ENCODE measurements at regions not wholly inside any gene's neighbourhood (a gene's known extent, or its start where the extent isn't known, plus 50 kb on each side); places are given as distances from the start of the nearest gene placed in this dataset.

DNA sequence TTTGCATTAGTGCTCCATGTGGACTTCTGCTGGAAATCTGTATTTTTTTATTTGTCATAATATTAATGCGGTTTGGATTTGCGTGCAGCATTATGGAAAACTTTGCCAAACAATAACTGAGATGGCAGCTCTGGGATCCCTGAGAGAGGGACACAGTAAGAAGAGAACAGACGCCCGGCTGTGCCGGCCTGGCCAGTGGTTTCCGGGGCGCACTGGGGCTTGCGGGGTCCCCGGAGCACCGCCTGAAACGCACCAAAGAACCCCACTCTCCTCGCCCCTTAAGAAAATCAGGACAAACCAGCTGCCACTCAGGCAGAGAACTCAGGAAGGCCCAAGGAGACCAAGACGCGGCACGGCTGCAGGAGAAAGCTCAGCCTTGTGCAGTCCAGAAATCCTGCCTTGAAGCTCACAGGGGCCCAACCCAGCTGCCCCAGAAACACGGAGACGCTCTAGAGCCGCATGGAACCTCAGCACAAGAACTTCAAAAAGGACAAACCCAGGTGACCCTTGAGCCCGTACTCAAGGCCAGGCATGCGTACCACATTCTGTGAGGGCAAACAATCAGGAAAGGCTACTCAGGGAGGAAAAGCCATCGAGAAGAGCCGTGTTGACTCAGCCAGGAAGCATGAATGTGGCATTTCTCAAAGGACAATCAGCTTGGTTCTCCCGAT lies 226.5 kb upstream of the CDYL start:
- no peak for DNase-seq

- no peak for DNase-seq
Observed at GRCh38 chr6:4545893-4546292, 230.3 kb upstream of the CDYL start.

DNA sequence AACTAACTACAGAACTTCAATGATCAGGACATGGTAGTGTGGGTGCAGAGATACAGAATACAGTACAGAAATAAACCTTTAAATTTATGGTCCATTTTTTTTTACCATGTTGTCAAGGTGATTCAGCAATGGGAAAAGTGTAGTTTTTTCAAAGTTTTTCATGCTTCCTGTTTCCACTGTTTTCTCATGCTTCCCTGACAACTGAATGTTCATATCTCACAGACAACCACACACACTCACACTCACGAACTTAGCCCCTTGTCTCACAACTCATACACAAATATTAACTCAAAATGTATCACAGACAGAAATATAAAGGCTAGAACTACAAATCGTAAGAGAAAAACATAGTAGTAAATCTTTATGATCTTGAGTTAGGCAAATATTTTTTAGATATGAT lies 232.6 kb upstream of the CDYL start:
- DNase-seq, result no peak

DNA sequence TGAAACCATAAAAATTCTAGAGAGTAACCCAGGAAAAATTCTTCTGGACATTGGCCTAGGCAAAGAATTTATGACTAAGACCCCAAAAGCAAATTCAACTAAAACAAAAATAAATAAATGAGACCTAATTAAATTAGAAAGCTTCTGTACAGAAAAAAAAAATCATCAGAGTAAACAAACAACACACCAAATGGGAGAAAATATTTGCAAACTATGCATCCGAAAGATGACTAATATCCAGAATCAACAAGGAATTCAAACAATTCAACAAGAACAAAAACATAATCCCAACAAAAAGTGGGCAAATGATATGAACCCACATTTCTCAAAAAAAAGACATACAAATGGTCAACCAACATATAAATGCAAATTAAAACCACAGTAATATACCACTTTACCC lies 242.6 kb upstream of the CDYL start:
- DNase-seq, result no peak

DNA sequence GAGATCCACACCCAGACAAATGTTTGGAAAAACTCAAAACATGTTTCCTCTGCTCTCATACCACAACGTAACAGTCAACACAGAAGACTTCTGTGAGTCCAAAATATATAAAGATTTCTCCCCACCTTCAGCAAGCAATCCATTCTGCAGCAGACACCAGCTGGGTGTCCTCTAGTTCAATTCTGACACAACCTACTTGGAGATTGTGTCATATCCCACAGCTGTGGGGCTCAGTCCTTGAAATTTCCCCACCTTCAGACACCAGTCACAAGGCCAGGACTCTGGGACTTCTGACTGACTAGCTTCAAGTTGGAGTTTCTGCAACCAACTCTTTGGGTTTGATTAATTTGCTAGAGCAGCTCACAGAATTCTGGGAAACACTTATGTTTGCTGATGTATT lies 244.8 kb upstream of the CDYL start:
- DNase-seq, result no peak

GRCh38 chr6:4522453-4522852 lies 253.8 kb upstream of the CDYL start:
- no peak for DNase-seq

- no peak for DNase-seq
Observed at GRCh38 chr6:4521070-4521469, 255.1 kb upstream of the CDYL start.

- no peak for DNase-seq
Observed at GRCh38 chr6:4518506-4518905, 257.7 kb upstream of the CDYL start.

DNA sequence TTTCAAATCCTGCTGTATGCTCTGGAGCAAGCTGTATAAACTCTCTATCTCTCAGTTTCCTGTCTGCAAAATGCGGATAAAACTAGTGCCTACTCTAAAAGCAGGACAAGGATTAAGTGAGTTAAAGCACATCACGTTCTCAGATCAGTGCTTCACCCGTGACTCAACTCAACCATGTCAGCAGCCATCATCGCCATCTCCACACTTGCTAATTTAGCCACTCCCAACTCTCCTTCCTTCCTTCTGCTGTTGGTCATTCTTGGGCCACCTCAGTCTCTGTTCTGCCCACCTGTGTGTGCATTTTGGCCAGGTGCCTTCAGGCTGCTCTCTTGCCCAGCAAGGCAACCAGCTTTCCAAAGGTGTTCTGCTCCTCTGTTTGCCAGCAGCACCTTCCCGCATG lies 260.0 kb upstream of the CDYL start:
- no peak for DNase-seq

- no peak for DNase-seq
Observed at GRCh38 chr6:4513561-4513960, 262.6 kb upstream of the CDYL start.

DNA sequence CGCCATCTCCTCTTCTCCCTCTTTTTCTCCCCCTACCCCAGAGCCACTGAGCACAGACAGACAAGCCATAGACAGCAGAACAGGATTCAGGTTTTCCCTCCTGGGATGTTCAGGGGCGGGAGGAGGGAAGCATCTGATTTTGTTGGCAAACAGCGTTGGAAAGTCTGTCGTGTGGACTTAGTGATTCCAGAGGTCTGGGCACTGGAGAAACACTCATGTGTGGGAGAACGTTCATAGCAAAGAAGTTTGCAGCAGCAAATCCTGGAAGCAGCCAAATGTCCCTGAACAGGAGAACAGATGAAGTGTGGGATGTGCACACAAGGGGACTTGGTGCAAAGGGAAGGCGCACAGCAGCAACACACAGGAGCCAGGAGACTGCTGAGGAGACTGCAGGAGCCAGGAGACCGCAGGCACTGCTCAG lies 264.1 kb upstream of the CDYL start:
- DNase-seq, result no peak

GRCh38 chr6:4511641-4512020 lies 264.6 kb upstream of the CDYL start:
- DNase-seq, result no peak

GRCh38 chr6:4510906-4511640 lies 265.1 kb upstream of the CDYL start:
- DNase-seq, result no peak

DNA sequence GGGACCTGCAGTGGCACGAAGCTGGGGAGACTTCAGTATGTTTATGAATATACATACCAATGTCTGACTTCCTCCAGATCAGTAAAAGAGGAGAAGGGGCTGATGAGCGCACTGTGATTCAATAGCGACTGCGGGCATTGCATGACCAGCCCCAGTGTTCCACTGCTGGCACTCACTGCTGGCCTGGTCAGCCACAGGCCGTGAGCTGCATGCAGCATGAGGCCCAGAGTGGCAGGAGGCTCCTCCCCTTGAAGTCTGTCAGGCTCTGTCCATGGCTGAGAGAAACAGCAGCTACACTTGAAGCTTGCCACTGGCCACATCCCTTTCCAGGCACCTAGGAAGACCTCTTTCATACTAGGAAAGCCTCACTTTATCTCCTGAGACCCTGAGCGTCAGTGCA lies 265.9 kb upstream of the CDYL start:
- DNase-seq, result no peak

GRCh38 chr6:4509506-4509905 lies 266.7 kb upstream of the CDYL start:
- DNase-seq, result no peak

GRCh38 chr6:4506792-4507191 lies 269.4 kb upstream of the CDYL start:
- no peak for DNase-seq

GRCh38 chr6:4506223-4506622 lies 270.0 kb upstream of the CDYL start:
- no peak for DNase-seq

GRCh38 chr6:4504700-4505099 lies 271.5 kb upstream of the CDYL start:
- DNase-seq, result no peak

- no peak for DNase-seq
Observed at GRCh38 chr6:4503700-4504099, 272.5 kb upstream of the CDYL start.

DNA sequence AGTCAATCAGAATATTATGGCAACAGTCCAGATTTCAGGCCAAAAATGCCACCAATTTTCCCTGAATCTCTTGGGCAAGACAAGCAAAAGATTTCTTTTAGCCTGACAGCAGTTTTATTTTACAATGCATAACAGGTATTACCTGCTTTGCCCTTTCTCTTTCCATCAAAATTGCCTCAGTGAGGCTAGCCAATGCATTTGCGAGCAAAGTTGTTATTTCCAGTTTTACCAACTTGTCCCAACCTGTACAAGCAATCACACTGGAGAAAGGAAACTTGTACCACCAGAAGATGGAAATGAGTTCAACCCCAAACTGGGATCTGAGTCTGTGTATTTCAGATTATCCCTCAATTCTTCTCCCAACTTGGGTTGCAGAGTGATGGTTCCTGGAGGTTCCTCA lies 279.9 kb upstream of the CDYL start:
- no peak for DNase-seq

DNA sequence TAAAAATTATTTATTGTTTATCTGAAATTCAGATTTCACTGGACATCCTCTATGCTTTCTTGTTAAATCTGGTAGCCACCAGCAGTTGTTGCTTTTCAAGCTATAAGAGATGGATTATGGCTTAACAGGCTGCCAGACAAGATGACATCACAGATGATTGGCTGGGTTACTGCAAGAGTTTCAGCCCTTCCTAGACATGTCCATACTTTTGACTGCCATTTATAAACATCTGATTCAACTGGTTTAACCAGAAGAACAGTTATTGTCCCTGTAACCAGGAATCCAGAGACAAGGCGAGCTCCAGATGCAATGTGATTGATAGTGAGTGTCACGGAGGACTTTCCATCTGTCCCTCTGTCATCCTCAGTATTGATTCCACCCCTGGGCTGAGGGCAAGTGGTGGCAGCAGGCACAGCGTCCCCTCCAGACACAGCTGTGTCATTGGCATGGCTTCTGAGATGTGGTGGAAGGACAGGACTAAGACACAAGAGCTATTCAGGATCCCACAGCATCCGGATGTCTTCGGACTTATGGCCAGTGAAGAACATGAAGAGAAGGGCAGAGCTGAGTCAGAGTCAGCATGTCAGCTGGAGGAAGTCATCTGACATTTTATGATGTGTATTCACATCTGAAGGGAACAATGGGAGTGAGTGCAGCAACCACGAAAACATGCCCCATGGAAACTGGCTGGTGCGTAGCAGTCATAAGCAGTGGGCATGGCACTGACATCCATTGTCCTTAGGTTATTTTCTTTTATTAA lies 284.5 kb upstream of the CDYL start:
- no peak for DNase-seq

DNA sequence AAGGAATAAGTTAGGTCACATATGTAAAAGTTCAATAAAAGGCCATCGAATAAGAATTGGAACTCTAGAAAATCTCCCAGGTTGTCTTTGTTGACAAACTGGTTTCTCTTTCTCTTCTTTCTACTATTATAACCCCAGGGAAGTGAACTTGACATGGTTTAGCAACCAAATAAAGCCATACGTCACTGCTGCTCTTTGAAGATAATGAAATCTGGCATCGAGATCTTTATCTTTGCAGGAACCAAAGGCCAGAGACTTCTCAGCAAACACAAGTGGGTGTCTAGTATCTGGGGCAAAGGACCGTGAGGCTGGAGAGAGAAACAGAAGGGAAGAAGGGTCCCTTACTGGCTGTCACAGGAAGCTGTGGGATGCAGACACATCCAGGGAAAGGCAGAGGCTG lies 286.7 kb upstream of the CDYL start:
- DNase-seq, result no peak

- DNase-seq, result no peak
Observed at GRCh38 chr6:4488389-4488788, 287.8 kb upstream of the CDYL start.

GRCh38 chr6:4487538-4487937 lies 288.7 kb upstream of the CDYL start:
- DNase-seq, result no peak
